Suppressor macrophage treated with lipopolysaccharide for 4 hours (primary cell): ENCODE measurements at regions not wholly inside any gene's neighbourhood (a gene's known extent, or its start where the extent isn't known, plus 50 kb on each side); places are given as distances from the start of the nearest gene placed in this dataset.
"Not testable (repeated sequence)": the region's sequence is repeated elsewhere in the genome, so short reads cannot be mapped to it uniquely, and the experiment has no call there.

Experiments
- DNase-seq: peaks from one replicate; pipeline ENCODE4 v3.0.0-alpha.2; 2020

GRCh38 chr1:22320587-22321344, 130.9 kb upstream of the ZBTB40 start:
- no peak for DNase-seq

DNA sequence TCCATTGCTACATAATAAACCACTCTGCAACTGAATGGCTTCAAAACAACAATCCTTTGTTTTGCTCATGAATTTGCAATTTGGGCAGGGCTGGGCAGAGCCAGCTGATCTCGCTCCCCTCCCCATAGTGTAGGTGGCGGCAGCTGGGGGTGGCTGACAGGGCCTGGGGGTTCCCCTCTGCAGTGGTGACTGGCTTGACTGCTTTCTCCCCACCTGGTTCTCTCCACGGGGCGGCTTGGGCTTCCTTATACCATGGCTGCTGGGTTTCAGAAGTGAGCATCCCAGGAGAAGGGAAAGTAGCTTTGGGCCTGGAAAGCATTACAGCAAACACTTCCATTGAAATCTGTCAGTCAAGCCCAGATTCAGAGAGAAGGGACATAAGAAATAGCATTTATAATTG, 129.7 kb upstream of the ZBTB40 start:
- DNase-seq, result no peak

- no peak for DNase-seq
Measured at GRCh38 chr1:22323141-22323845, 128.4 kb upstream of the ZBTB40 start.

GRCh38 chr1:22323846-22324504, 127.7 kb upstream of the ZBTB40 start:
- DNase-seq, result no peak

- DNase-seq, result no peak
Measured at GRCh38 chr1:22325531-22326371, 125.9 kb upstream of the ZBTB40 start.

- DNase-seq, result no peak
Measured at GRCh38 chr1:22326372-22326915, 125.2 kb upstream of the ZBTB40 start.

GRCh38 chr1:22326931-22327330, 124.7 kb upstream of the ZBTB40 start:
- DNase-seq, result no peak

DNA sequence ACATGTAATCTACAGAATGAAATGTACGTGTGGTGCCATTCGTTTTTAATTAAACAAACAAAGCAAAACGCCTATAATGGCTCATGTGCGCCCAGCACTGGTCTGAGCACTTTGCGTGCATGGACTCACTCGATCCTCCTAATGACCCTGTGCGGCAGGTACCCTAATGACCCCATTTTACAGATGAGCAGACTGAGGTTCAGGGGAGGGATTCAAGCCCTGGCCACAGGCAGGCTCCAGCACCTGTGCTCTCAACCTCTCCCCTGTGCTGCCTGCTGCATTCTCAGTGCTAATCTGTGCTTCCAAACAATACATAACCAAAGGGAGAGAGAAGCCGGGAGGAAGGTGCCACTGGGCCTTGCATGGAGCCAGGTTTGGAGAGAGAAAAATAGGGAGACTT, 124.2 kb upstream of the ZBTB40 start:
- no peak for DNase-seq

DNA sequence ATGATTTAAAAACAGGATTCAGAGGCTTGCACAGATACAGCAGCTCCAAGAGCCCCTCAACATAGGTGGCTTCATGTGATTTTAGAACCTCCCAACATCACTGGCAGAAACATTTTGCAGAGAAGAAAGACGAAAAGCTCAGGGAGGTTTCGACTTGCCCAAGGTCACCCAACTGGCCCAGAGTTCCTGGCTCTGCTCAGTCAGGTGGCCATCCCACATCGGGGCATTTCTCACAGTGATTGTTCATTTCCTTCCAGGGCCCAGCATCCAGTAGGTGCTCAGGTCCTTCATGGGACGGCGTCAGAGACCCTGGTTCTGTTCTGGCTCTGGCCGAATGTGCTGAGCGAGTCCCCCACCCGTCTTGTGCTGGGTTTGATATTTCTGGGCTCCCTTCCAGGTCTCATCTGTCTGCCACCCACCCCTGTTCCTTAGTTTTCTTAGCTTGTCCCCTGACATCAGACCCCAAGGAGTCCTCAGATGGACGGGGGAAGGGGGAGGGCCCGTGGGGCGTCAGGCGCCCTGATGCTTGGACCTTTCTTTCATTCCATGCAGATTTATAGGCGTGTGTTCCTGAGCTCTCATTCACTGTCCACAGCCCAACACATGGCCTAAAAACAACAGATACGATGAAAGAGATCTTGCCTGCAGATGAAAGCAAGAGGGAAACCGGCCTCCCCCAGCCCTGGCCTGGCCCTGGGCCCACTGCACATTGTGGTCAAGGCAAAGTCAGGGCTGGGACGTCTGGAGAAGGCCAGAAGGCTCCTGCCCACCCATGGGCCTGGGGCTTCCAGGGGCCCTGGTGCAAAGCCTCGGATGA, 123.1 kb upstream of the ZBTB40 start:
- DNase-seq, result no peak

DNA sequence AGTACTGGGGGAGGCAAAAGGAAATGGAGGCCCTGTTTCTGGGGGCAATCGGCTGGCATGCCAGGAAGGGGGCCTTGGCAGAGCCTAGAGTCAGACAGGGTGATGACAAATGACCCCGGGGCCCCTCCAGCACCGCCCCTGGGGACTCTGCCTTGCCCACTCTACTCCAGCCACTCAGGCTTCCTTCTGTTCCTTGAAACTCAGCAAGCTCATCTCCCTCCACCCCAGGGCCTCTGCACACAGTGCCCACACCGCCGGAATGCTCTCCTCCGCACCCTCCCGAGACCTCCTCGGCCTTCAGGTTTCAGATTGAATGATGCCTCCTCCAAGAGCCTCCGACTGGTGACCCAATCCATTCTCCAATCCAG, 122.5 kb upstream of the ZBTB40 start:
- no peak for DNase-seq

DNA sequence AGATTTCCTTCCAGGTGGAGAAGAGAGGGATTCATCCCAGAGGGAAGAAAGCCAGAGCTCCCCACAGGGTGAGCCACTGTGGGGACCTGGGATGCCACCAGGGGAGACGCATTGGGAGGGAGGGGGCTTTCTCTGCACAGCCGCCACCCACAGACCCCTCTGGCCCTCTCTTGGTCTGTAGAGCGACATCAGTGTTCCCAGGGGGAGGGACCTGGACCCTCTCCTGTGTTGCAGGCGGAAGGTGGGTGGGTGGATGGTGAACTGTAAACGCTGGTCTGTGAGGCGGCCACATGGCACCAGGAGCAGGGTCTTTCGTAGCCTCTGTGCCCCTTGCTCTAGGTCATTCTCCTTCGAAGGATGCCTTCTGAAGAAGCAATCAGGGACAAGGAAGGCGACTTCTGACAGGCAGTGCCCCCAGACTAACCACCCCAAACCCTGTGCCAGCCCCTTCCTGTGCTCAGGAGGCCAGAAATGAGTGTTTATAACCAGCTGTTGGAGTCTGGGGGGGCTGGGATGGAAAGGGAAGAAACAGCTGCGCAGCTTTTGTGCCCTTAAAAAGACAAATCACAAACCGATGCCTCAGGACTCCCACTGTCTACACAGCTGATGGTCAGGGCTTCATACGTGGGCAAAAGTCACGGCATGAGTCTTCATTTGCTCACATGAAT, 121.4 kb upstream of the ZBTB40 start:
- no peak for DNase-seq

DNA sequence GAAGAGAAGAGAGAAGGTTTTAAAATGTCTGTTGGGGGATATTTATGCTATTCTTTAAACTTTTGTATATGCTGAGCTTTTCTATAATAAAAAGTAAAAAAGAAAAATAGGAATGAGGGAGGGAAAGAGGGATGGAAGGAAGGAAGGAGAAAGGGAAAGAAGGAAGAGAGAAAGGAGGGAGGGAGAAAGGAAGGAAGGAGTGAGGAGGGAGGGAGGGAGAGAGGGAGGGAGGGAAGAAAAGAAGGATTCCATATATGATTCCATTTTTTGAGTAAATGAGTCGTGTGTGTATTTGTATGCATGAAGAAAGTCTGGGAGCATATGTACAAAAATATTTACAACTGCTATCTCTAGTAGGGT, 120.9 kb upstream of the ZBTB40 start:
- no peak for DNase-seq

DNA sequence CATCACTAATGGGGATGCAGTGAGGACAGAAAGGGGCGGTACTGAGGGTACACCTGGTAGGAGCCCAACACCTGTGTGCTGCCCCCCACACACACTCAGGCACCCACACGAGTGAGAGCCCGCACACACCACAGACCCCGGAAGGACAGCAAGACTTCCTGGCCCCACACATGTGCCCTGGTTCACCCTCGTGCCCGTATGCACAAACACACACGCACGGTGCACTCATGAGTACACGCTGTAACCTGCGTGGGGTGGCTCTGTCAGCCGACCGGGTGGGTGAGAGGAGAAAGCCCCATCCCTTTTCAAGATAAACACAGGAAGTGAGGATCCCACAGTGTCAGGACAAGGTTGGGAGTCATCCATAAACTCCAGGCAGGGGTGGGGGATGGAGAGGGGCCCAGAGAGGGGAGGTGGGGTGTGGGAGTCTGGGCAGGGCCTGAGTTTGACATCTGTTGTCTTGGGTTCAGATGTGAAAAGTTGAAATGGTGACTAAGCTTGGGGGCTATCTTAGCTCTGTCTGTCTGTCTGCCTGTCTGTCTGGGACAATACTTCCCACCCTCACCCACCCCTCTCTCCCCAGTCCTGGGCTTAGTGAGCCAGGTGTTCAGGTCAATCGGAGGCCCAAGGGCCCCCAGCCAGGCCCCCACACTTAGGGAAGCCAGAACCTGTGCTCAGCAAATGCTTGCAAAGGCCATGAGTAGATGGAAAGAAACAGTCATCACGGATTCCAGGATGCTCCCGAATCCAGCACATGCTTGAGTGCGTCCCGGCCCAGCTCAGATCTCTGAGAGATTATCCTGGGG, 119.8 kb upstream of the ZBTB40 start:
- DNase-seq, result no peak

DNA sequence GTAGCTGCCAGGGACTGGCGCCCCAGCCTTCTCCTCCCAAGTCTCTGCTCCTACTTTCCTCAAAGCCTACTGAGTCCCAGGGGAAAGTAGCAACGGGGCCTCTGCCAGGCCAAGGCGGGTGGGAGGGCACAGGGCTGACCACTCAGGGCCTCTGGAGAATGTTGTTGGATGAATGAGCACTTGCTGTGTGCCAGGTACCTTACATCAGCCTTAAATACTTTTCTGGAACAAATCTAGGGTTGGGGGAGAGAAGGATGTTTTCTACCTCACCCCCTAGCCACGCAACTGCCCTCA, 119.3 kb upstream of the ZBTB40 start:
- DNase-seq, result no peak

- DNase-seq, result no peak
Measured at GRCh38 chr1:22332795-22333499, 118.7 kb upstream of the ZBTB40 start.

DNA sequence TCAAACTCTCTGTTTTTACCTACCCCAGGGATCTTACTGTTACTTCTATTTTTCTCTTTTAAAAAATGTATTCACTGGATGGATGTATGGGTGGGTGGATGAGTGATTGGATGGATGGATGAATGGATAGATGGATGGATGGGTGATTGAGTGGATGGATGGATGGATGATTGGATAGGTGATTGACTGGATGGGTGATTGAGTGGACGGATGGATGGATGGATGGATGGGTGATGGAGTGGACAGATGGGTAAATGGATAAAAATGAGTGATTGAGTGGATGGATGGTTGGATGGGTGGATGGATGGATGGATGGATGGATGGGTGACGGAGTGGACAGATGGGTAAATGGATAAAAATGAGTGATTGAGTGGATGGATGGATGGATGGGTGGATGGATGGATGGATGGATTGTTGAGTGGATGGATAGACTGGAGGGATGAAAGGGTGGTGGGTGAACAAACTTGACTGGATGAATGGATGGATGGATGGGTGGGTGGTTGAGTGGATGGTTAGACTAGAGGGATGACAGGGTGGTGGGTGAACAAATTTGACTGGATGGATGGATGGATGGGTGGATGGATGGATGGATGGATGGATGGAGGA, 118.0 kb upstream of the ZBTB40 start:
- DNase-seq, result no peak

DNA sequence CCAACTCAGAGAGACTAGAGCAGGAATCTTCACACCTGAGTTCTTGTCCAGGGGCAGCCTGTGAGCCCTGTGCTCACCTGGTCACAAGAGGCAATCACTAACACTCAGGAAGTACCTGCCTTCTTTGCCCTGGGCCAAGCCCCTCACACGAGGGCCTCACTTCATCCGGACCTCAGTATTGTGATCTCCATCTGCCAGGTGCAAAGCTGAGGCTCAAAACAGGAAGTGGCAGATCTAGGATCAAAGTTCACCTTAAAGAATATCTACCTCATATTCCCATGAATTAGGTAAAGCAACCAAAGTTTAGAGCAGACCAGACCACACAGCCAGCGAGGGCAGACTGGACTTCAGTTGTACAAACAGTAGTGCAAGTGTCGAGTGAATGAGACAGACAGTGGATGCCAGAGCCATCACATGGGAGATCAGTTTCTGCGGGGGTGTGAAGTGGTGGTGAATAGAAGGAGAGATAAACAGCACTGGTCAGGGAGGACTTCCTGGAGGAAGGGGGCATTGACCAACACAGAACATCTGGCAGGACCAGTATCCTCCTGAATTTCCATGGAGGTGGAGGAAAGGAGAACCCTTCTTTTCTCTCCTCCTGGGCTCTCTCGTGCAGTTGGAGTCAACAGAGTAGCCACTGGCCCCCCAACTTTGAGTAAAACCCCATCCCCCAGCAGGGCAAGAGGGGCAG, 116.6 kb upstream of the ZBTB40 start:
- DNase-seq, result no peak

GRCh38 chr1:22336274-22336673, 115.4 kb upstream of the ZBTB40 start:
- DNase-seq, result not testable (repeated sequence)
